HUES48 (cell line): ENCODE measurements at regions not wholly inside any gene's neighbourhood (a gene's known extent, or its start where the extent isn't known, plus 50 kb on each side); places are given as distances from the start of the nearest gene placed in this dataset.

ENCODE experiments used
- H3K27ac ChIP-seq: one replicate; pipeline ENCODE4 v1.7.0; 2013; ENCODE audit warnings: low read depth, low read length, inconsistent platforms
- H3K27me3 ChIP-seq: 2 replicates; pipeline ENCODE4 v1.6.1; 2013; ENCODE audit warnings: mild to moderate bottlenecking, low read length; ENCODE audit not compliant: control insufficient read depth, insufficient read depth
- H3K36me3 ChIP-seq: 2 replicates; pipeline ENCODE4 v1.6.1; 2013; ENCODE audit warnings: low read length; ENCODE audit not compliant: control insufficient read depth, insufficient read depth
- H3K4me1 ChIP-seq: 2 replicates; pipeline ENCODE4 v1.6.1; 2013; ENCODE audit warnings: mild to moderate bottlenecking, low read length; ENCODE audit not compliant: control insufficient read depth, insufficient read depth
- H3K4me3 ChIP-seq: 2 replicates; pipeline ENCODE4 v1.5.1; 2013; ENCODE audit warnings: mild to moderate bottlenecking, low read depth, low read length
- H3K9ac ChIP-seq: 2 replicates; pipeline ENCODE4 v1.6.1; 2013; ENCODE audit warnings: mild to moderate bottlenecking, low read depth, low read length, moderate library complexity
- H3K9me3 ChIP-seq: 2 replicates; pipeline ENCODE4 v1.6.1; 2013; ENCODE audit warnings: low read length; ENCODE audit not compliant: control insufficient read depth, insufficient read depth

- H3K9ac ChIP-seq, result no peak overlapping the region
- H3K36me3 ChIP-seq, result no peaks in the 10 kb centered on the region
- H3K4me1 ChIP-seq, result no peaks in the 10 kb centered on the region
- H3K4me3 ChIP-seq, result no peak overlapping the region
- no peak overlapping the region for H3K27ac ChIP-seq
- H3K27me3 ChIP-seq, result no peaks in the 10 kb centered on the region
- H3K9me3 ChIP-seq, result no peaks in the 10 kb centered on the region
These were observed 202.1 kb upstream of the TET2 start for GRCh38 chr4:104944596-104944995.

DNA sequence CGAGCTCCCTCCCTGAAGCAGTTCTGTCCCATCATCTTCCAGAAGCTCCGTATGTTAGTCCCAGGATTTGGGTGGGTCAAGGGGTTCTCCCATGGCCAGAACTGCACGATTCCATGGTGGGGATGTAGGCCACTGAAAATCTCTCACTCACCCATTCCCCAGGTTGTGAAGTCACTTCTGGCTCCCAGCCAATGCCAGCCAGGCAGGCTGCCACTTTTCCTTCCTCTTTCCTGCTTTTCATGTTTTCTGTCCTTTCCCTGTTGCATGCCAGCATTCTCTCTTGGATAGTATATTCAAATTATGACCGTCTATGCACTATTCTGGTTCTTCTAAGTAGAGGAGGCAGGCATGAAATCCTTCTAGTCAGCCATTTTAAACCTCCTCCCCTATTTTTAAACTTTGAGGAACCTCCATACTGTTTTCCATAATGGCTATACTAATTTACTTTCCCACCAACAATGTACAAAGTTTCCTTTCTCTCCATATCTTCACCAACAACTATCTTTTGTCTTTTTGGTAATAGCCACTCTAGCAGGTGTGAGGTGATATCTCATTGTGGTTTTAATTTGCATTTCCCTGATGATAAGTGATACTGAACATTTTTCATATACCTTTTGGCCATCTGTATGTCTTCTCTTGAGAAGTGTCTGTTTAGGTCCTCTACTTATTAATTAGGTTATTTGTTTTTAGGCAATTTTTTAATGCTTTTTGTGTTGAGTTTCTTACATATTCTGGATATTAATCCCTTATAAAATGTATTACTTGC is 182.1 kb upstream of the TET2 start:
- Histone ChIP-seq H3K27me3 (no peaks in the 10 kb centered on the region), H3K4me3 (no peak overlapping the region), H3K9ac (no peak overlapping the region), H3K27ac (no peak overlapping the region), H3K9me3 (no peaks in the 10 kb centered on the region), H3K4me1 (no peaks in the 10 kb centered on the region), H3K36me3 (no peaks in the 10 kb centered on the region)

DNA sequence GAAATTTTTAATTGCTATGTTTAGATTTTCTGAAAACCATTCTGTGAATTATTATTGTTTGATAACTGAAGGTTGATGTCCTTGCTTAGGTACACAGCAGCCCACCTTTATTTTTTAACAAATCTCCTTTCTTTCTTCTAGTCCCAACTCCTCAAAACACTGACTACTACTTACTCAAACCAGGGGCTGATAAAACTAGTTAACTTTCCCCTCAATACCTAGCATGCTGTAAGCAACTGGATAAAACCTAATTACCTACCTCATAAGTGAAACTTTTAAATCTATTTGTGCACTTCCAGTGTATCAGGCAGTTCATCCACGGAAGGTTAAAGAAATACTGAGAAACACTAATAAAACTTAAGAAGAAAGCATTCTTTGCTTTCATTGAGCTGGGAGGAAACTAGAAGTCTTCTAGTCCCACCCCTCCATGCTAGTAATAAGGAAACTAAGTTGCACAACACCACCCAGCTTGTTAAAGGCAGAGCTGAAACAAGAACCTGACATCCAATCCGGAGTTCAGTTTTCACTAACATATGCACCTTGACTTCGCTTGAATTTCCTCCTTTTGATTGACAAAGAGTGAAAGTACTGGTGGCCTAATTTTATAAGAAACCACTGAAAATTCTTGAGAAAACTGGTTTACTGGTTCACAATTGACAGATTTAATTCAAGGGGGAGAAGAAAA is 180.2 kb upstream of the TET2 start:
- no peaks in the 10 kb centered on the region for H3K36me3 ChIP-seq
- no peaks in the 10 kb centered on the region for H3K4me1 ChIP-seq
- no peak overlapping the region for H3K9ac ChIP-seq
- no peak overlapping the region for H3K4me3 ChIP-seq
- no peaks in the 10 kb centered on the region for H3K9me3 ChIP-seq
- no peak overlapping the region for H3K27ac ChIP-seq
- no peaks in the 10 kb centered on the region for H3K27me3 ChIP-seq

- Histone ChIP-seq H3K4me3 (no peak overlapping the region), H3K4me1 (no peaks in the 10 kb centered on the region), H3K27me3 (no peaks in the 10 kb centered on the region), H3K9me3 (no peaks in the 10 kb centered on the region), H3K27ac (no peak overlapping the region), H3K36me3 (no peaks in the 10 kb centered on the region), H3K9ac (no peak overlapping the region)
These were observed 179.7 kb upstream of the TET2 start for GRCh38 chr4:104967034-104967401.

- Histone ChIP-seq H3K36me3 (no peaks in the 10 kb centered on the region), H3K27me3 (no peaks in the 10 kb centered on the region), H3K4me3 (no peak overlapping the region), H3K27ac (no peak overlapping the region), H3K9ac (no peak overlapping the region), H3K4me1 (no peaks in the 10 kb centered on the region), H3K9me3 (no peaks in the 10 kb centered on the region)
These were observed 177.1 kb upstream of the TET2 start for GRCh38 chr4:104969394-104970082.

DNA sequence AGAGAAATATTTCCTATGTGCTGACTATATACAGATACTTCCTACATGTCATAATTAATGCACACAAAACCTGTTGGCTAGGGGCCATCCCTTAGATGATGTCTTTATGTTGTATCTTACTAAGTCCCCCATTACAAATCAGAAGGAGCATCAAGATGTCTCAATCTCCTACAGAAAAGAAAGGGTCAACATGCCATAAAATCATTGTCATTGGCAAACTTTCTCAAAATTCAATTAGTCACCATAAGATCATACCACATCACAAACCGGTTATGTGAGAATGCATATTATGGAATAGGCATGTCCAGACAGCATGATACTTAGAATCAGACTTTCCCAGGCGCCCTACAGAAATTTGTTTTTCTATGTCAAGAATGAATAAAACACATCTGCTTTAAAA is 175.2 kb upstream of the TET2 start:
- Histone ChIP-seq H3K9me3 (no peaks in the 10 kb centered on the region), H3K9ac (no peak overlapping the region), H3K36me3 (no peaks in the 10 kb centered on the region), H3K27ac (no peak overlapping the region), H3K4me1 (no peaks in the 10 kb centered on the region), H3K27me3 (no peaks in the 10 kb centered on the region), H3K4me3 (no peak overlapping the region)

GRCh38 chr4:104973708-104974107 is 173.0 kb upstream of the TET2 start:
- Histone ChIP-seq H3K27ac (no peak overlapping the region), H3K27me3 (no peaks in the 10 kb centered on the region), H3K36me3 (no peaks in the 10 kb centered on the region), H3K9ac (no peak overlapping the region), H3K4me3 (no peak overlapping the region), H3K4me1 (no peaks in the 10 kb centered on the region), H3K9me3 (no peaks in the 10 kb centered on the region)

- no peaks in the 10 kb centered on the region for H3K36me3 ChIP-seq
- H3K9me3 ChIP-seq, result no peaks in the 10 kb centered on the region; the same call in 1 of the 2 replicates
- H3K27ac ChIP-seq, result no peak overlapping the region
- no peaks in the 10 kb centered on the region for H3K4me1 ChIP-seq
- no peak overlapping the region for H3K4me3 ChIP-seq
- H3K27me3 ChIP-seq, result no peaks in the 10 kb centered on the region
- no peak overlapping the region for H3K9ac ChIP-seq
These were observed 171.1 kb upstream of the TET2 start for GRCh38 chr4:104975617-104976016.

DNA sequence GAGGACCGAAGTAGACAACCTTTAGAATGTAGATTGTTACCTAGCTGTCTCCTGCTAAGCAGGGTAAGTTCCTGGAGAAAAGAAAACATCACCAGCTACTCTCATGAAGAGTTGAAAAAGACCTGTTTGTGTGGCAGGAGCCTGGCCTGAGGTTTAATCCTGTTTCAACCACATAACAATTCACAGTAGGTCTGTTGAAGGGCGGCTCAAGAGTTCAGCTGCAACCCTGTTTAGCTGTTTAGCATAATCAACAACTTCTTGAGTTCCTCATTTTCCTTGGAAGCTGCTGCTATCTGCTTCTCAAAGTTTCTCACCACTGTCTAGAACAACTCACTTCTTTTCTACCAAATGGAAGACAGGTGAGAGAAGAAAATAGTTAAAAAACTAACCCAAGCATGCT is 170.4 kb upstream of the TET2 start:
- no peaks in the 10 kb centered on the region for H3K4me1 ChIP-seq
- H3K27me3 ChIP-seq, result no peaks in the 10 kb centered on the region
- H3K4me3 ChIP-seq, result no peak overlapping the region
- no peaks in the 10 kb centered on the region for H3K36me3 ChIP-seq
- H3K9me3 ChIP-seq, result no peaks in the 10 kb centered on the region; the same call in 1 of the 2 replicates
- no peak overlapping the region for H3K27ac ChIP-seq
- no peak overlapping the region for H3K9ac ChIP-seq

DNA sequence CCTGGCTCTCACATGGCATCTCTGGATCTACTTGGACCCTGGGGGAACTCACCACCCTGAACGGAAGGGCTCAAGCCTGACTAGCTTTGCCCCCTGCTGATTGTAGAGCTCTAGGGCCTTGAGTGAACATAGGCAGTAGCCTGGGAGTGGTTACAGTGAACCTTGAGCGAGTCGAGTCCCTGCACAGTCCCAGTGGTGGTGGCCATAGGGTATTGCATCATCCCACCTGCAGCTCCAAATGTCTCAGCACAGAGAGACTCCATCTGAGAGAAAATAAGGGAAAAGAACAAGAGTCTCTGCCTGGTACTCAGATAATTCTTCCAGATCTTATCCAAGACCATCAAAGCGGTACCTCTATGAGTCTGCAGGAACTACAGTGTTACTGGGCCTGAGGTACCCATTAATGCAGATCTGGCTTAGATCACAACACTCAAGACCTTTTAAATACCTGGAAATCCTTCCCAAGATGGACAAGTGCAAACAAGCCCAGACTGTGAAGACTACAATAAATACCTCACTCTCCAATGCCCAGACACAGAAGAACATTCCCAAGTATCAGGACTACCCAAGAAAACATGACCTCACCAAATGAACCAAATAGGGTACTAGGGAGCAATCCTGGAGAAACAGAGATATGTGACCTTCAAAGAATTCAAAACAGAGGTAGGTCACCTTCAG is 167.5 kb upstream of the TET2 start:
- H3K4me1 ChIP-seq, result no peaks in the 10 kb centered on the region
- H3K27ac ChIP-seq, result no peak overlapping the region
- no peaks in the 10 kb centered on the region; the same call in 1 of the 2 replicates for H3K9me3 ChIP-seq
- no peaks in the 10 kb centered on the region for H3K36me3 ChIP-seq
- no peak overlapping the region for H3K4me3 ChIP-seq
- no peak overlapping the region for H3K9ac ChIP-seq
- H3K27me3 ChIP-seq, result no peaks in the 10 kb centered on the region
